HG03432 (cell line): ENCODE measurements at regions not wholly inside any gene's neighbourhood (a gene's known extent, or its start where the extent isn't known, plus 50 kb on each side); places are given as distances from the start of the nearest gene placed in this dataset.
"Not testable (repeated sequence)": the region's sequence is repeated elsewhere in the genome, so short reads cannot be mapped to it uniquely, and the experiment has no call there.

ENCODE experiments used
- ATAC-seq: cut with Tn5 transposase; IDR thresholded peaks from one replicate; pipeline ENCODE4 v1.9.1; 2021; ENCODE audit warnings: mild to moderate bottlenecking, moderate library complexity; ENCODE audit not compliant: unreplicated experiment

GRCh38 chr18:39618265-39619003 lies 2052.8 kb upstream of the CELF4 start:
- ATAC-seq = no peak

GRCh38 chr18:39611381-39612100 lies 2045.9 kb upstream of the CELF4 start:
- ATAC-seq = no peak

GRCh38 chr18:39607034-39607433 lies 2041.4 kb upstream of the CELF4 start:
- no peak for ATAC-seq

GRCh38 chr18:39604836-39605235 lies 2039.2 kb upstream of the CELF4 start:
- no peak for ATAC-seq

- no peak for ATAC-seq
Measured at GRCh38 chr18:39602131-39602530, 2036.5 kb upstream of the CELF4 start.

GRCh38 chr18:39600894-39601293 lies 2035.3 kb upstream of the CELF4 start:
- no peak for ATAC-seq

GRCh38 chr18:39599251-39599650 lies 2033.7 kb upstream of the CELF4 start:
- no peak for ATAC-seq

GRCh38 chr18:39596891-39597290 lies 2031.3 kb upstream of the CELF4 start:
- no peak for ATAC-seq

GRCh38 chr18:39596221-39596620 lies 2030.6 kb upstream of the CELF4 start:
- no peak for ATAC-seq

- ATAC-seq = no peak
Measured at GRCh38 chr18:39594206-39594605, 2028.6 kb upstream of the CELF4 start.

GRCh38 chr18:39591649-39592048 lies 2026.1 kb upstream of the CELF4 start:
- no peak for ATAC-seq

- ATAC-seq = no peak
Measured at GRCh38 chr18:39589496-39589895, 2023.9 kb upstream of the CELF4 start.

- no peak for ATAC-seq
Measured at GRCh38 chr18:39587586-39587985, 2022.0 kb upstream of the CELF4 start.

GRCh38 chr18:39586741-39587140 lies 2021.1 kb upstream of the CELF4 start:
- ATAC-seq = no peak

GRCh38 chr18:39574897-39575296 lies 2009.3 kb upstream of the CELF4 start:
- no peak for ATAC-seq

- no peak for ATAC-seq
Measured at GRCh38 chr18:39571511-39571910, 2005.9 kb upstream of the CELF4 start.

GRCh38 chr18:39565551-39566230 lies 2000.1 kb upstream of the CELF4 start:
- not testable (repeated sequence) for ATAC-seq

GRCh38 chr18:39564716-39565115 lies 1999.1 kb upstream of the CELF4 start:
- ATAC-seq = no peak

GRCh38 chr18:39561126-39561525 lies 1995.5 kb upstream of the CELF4 start:
- no peak for ATAC-seq

GRCh38 chr18:39558658-39559057 lies 1993.1 kb upstream of the CELF4 start:
- no peak for ATAC-seq

- no peak for ATAC-seq
Measured at GRCh38 chr18:39555496-39555895, 1989.9 kb upstream of the CELF4 start.

- ATAC-seq = no peak
Measured at GRCh38 chr18:39550701-39551100, 1985.1 kb upstream of the CELF4 start.
